NCI-H1092 (cell line): ENCODE measurements at regions not wholly inside any gene's neighbourhood (a gene's known extent, or its start where the extent isn't known, plus 50 kb on each side); places are given as distances from the start of the nearest gene placed in this dataset.

ENCODE experiments used
- DNase-seq: peaks from one replicate; lab custom pipeline; 2025; lab: John Stamatoyannopoulos, UW

DNA sequence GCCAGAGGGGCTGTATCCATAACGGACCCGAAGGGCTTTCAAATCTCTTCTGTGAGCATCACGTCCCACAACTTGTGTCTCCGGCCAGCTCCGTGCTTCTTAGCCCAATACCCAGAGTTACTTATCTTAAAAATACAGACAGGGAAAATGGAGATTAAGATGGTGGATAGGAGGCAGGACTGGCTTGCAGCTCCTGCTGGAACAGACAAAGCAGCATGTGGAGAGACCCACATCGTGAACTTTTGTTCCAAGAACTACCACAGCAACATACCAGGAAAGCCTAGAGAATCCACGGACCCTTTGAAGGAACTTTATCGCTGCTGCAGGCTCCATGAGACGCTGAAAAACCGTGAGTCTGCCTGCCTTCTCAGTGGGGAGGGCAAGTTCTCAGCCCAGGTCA is 113.7 kb downstream of the RNASET2 start:
- DNase-seq = no peak

DNA sequence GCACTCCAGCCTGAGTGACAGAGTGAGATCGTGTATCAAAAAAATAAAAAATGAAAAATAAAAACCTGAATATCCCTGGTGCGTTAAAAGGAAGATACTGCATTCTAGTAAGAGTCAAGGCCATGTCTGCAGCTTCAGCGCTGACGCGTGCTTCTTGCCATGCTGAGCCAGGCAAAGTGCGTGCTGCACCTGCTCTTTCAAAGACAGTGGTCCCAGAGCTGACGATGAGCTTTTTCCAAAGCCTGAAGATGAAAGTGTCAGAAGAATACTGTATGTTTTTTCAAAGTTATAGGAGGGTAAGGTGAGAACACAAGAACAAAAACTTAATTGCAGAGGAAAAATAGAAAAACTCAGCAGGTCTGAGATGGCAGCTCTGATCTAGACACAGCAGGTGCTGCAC is 115.1 kb downstream of the RNASET2 start:
- DNase-seq = no peak

GRCh38 chr6:166839569-166839968 is 116.8 kb downstream of the RNASET2 start:
- DNase-seq = no peak

GRCh38 chr6:166838987-166839386 is 117.4 kb downstream of the RNASET2 start:
- no peak for DNase-seq

DNA sequence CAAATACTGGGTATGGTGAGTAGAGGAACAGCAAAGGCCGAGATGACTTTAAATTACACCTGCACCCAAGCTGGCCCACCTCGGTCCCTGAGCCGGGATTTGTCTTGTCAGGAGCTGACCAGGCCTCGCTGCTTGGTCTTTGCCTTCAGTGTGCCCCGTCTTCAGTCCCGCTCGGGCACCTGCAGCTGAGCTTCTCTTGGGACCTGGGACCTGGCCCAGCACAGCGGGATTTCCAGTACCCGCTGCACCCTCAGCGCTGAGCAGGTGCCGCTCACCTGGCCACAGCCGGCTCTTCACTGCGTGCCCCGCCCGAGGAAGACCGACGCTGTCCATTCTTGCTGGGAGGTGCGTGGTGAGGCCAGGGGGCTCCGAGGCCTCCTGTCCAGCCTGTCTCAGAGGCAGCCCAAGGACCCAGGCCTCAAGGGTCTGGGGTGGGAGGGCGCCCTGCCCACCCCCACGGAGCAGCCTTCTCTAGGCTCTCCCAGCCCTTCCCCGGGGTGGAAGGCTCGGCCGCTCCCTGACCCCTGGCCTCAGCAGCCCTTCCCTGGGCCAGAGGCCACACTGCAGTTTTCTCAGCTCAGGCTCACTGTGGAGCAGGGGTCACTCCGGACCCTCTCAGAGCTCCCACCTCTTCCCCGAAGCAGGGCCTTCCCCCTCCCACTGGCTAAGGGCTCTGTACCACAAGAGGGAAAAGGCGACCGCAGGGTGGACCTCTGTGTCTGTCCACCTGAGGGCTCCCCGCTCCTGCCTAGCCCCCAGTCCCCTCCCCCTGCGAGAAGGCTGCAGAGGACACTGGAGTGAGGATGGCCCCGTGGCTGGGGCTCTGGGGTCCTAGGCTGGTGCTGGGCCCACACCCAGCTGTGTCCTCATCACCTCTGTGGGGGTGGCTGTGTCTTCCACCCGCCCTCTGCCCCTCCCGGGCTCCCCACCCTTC is 119.3 kb downstream of the RNASET2 start:
- DNase-seq = no peak

DNA sequence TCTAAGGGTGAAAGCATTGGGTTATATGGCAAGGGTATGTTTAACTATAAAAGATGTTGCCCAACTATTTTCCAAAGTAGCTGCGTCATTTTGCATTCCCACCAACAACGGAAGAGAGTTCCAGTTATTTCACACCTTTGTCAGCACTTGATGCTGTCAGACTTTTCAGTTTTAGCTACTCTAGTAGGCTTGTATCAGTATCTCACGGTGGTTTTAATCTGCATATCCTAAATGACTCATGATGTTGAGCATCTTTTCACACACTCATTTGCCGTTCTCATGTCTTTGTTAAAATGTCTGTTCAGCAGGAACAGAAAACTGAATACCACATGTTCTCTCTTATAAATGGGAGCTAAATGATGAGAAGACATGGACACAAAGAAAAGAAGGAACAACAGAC is 122.3 kb downstream of the RNASET2 start:
- DNase-seq = no peak

DNA sequence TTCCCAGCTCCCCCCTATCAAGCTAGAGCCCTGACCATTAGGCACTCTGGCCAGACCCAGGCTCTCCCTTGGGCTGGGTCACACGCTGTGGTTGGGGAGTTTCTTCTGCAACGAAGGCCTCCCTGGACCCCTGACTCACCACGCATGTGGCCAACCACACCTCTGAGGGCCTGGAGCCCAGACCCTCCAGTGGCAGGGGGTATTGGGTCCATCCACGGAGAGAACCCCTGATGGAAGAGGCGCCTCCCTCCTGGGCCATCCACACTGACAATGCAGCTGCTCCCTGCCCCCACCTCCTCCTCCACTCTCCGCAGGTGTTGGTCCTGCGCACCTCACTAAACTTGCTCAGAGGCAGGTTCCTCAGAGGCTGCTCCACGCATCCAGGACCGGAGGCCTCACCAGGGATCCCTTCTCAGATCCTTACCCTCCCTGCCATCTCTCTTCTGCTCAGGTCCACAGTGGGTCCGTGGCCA is 125.4 kb downstream of the RNASET2 start:
- DNase-seq = no peak

DNA sequence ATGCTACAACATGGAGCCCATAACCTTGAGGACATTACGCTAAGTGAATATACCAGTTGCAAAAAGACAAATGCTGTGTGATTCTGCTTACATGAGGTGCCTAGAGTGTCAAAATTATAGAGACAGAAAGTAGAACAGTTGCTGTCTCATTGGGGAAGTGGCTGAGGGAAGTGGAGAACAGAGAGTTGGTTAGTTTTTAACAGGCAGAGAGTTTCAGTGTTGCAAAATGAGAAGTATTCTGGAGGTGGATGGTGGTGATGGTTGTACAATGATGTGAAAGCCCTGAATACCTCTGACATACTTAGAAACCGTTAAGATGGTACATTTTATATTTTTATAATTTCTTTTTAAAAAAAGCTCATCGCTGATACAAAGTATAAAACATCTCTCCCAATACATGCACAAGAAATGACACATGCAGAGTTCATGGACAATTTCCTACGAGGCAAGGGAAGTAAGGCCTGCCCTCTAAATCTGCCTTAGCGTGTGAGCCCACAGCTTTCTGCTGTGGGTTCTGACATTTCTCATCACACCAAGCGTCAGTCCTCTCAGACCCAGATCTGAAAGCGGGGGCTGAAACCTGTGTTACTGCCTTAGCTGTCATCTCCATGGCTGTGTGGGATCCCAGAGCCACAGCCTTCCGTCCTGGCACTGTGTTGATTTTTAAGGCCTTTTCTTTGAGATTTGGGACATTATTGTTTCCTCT is 126.0 kb downstream of the RNASET2 start:
- no peak for DNase-seq

- DNase-seq = no peak
Observed at GRCh38 chr6:166826264-166826663, 130.1 kb downstream of the RNASET2 start.

GRCh38 chr6:166825553-166826145 is 130.7 kb downstream of the RNASET2 start:
- DNase-seq = no peak

GRCh38 chr6:166824880-166825250 is 131.5 kb downstream of the RNASET2 start:
- no peak for DNase-seq

DNA sequence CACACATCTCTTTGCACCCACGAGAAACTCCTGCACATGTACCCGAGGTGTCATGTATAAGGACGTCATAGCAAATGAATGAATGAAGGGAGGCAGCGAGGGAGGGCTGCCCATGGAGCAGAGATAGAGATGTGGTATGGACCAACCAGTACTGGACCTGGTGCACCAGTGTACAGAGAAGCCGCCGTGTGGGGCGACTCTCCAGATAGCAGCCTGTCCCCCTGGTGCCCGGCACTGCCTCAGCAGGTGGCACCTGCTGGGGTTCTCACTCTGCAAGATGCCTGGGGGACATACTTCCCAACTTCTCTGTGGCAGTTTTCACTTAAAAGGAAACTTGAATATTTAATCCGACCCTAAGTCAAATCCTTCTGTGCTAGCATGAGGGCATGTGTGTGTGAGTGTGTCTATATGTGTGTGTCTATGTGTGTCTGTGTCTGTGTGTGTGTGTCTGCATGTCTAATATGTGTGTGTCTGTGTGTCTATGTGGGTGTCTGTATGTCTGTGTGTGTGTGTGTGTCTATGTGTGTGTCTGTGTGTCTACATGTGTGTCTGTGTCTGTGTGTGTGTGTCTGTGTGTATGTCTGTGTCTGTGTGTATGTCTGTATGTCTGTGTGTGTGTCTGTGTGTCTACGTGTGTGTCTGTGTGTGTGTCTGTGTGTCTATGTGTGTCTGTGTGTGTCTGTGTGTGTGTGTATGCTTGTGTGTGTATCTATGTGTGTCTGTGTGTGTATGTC is 132.0 kb downstream of the RNASET2 start:
- no peak for DNase-seq

- no peak for DNase-seq
Observed at GRCh38 chr6:166822609-166823008, 133.7 kb downstream of the RNASET2 start.

DNA sequence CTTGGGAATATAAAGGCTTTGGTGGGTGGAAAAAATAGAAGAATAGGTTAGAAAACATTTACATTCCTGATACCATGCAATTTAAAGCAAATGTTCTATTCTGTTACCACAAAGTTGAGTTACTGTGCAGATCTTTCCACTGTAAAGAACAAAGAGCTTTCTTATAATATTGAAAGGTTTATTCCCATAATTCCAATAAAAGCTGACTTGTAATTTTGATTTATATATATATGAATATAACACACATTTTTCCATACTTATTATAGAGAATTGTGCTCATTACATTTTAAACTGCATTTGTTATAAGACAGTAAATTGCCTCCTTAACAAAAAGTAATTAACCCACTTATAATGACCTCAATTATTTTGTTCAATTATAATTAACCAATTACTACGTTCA is 135.9 kb downstream of the RNASET2 start:
- no peak for DNase-seq

DNA sequence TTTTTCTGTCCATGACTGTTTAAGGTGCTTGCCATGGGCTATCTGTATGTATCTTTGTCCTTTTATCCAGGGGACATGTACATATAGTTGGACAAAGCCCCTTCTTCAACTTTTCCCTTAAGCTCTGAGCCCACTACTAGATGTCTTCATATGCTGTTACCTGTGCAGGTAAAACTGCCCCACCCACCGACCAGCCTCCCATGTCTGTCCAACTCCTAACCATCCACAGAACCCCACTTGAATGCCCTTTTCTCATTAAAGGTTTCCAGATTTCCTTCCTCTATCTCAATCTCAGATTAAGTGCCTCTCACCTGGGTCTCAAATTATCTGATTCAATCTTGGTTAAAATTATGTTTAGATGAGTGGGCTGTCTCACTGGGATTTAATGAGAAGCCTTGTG is 136.3 kb downstream of the RNASET2 start:
- no peak for DNase-seq

DNA sequence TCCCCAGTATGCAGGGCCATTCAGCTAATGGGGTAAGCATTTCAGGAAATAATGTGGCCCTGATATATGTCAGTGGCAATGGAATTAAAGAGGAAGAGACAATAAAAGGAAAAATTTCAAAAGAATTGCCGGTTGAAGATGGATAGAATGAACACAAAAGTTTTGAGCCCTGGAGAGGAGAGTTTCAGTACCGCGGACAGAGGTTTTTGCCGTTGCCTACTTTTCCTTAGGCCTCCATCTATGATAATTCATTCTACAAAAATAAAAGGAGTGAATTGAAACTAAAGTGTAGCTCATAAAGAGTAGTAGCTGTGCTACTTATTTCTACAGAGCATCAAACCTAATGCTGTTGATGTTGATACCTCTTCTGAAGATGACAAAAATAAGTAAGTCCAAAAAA is 140.7 kb downstream of the RNASET2 start:
- no peak for DNase-seq

- DNase-seq = peak; percentile 81
Observed at GRCh38 chr6:166814390-166814789, 142.0 kb downstream of the RNASET2 start.

GRCh38 chr6:166813461-166813860 is 142.9 kb downstream of the RNASET2 start:
- no peak for DNase-seq

GRCh38 chr6:166810864-166811263 is 145.5 kb downstream of the RNASET2 start:
- DNase-seq = no peak

DNA sequence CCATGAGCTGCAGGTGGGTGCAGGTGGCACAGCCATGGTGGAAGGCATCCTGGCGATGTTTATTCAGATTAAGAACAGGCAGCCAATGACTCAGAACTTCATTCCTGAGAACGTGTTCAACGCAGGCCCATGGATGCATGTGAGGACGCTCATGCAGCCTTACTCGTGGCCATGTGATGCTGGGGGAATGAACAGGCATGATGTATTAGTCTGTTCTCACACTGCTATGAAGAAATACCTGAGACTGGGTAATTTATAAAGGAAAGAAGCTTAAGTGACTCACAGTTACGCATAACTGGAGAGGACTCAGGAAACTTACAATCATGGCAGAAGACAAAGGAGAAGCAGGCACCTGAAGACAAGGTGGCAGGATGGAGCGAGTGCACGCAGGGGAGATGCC is 146.6 kb downstream of the RNASET2 start:
- DNase-seq = no peak

- DNase-seq = no peak
Observed at GRCh38 chr6:166806962-166807757, 149.2 kb downstream of the RNASET2 start.
